Stimulated activated CD8-positive, alpha-beta memory T cell treated with anti-CD3 and anti-CD28 coated beads, Interleukin-7, amount 100 ng/mL, for 48 hours (primary cell): ENCODE measurements at regions not wholly inside any gene's neighbourhood (a gene's known extent, or its start where the extent isn't known, plus 50 kb on each side); places are given as distances from the start of the nearest gene placed in this dataset.
"Not testable (repeated sequence)": the region's sequence is repeated elsewhere in the genome, so short reads cannot be mapped to it uniquely, and the experiment has no call there.

Experiments
- DNase-seq, 2 donors: peaks; one replicate each; pipeline ENCODE4 v3.0.0-alpha.2; 2020; ENCODE audit warnings: low read depth in 1 of 2; ENCODE audit errors: extremely low read depth in 1 of 2

DNA sequence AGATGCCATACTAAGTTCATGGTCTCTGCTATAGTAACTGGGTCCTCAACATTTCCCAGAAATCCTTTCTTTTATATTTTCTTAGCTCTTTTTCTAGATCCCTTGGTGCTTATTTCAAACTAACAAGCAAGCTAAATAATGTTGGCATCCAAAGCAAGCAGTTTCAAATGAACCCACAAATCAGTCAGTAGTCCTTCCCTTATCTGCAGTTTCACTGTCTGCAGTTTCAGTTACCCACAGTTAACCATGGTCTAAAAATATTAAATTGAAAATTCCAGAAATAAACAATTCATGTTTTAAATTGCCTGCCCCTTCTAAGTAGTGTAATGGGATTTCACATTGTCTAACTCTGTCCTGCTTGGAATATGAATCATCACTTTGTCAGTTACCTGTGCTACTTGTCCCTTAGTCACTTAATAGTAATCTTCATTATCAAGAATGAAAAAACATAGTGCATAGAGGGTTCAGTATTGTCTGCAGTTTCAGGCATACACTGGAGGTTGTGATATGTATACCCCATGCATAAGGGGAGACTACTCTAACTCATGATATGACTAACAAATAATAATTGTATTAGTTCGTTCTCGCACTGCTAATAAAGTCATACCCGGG lies 633.7 kb downstream of the MECOM start:
- DNase-seq = no peak

DNA sequence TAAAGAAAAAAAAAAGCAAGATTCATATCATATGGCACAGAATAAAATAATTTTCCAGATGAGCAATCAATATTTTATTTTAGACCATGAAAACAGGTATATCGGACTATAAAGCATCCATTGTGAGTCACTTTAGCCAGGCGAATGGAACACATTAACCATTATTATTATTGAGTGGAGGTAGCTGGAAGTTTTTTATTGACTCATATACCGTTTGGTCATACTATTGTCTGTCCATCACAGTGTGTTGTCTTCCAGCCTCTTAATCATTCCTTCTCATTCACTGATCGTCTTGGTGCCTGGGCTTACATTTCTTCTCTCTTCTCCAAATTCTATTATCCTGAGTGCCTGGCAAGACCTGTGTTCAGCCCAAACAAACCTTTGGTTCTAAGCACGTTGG lies 634.8 kb downstream of the MECOM start:
- DNase-seq = no peak

DNA sequence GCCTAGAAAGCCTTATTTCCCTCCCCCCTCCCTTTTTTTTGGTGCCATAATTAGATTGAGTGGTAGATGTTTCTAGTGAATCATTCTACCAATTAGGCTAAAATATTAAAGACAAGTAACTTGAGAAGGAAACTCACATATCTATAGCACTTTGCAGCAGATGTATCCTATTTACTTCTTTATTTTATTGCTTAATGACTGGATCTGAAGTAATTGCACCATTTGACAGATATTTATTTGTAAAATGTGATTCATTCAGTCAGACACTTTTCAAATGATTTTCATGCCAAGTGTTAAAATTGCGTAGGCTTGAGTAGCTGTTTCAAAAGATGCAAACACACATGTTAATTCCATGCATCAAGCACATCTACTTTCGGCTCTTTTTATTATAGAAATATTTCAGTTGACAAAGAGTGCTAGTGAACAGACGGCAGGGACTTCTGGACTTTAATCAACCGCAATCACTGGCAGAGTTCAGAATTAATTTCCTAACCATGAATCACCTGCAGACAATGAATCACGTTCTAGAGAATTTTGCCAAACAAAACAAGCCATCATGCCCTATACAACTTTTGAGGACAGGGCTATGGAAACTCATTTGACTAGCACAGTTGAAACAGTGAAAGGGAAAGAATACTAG lies 636.8 kb downstream of the MECOM start:
- DNase-seq = no peak

DNA sequence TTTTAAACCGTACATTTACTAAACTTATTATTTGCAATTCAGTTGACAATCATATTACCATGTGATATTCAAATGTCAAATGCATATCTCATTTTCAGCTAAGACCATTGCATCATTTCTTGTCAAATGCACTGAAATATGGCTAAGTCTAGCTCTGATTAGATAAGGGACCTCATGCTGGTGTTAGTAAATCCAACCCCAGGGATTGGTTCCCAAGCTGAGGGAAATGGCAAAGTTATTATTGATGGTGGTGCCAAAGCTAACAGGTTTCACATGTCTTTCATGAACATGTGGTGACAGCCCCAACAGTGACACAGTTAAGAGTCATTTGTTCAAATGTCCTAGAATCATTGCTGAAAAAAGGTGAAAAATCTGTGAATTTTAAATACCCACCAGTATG lies 641.1 kb downstream of the MECOM start:
- no peak for DNase-seq

DNA sequence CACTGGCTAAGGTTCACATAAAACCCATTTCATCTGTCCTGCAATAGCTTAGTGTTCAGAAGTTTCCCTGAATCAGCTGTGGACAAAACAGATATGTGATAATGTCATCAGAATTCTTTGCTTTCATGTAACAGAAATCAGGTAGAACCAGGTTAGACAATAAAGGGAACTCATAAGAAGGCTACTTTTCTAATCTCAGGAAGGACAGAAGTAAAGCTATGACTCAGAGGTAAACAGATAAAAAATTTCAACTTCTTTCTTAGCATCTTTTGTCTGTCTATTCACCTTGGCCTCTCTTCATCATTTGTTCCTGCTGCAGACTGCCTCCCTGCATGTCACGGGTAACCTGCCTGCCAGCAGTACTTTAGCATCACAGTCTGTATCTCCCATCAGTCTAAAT lies 643.1 kb downstream of the MECOM start:
- no peak for DNase-seq

DNA sequence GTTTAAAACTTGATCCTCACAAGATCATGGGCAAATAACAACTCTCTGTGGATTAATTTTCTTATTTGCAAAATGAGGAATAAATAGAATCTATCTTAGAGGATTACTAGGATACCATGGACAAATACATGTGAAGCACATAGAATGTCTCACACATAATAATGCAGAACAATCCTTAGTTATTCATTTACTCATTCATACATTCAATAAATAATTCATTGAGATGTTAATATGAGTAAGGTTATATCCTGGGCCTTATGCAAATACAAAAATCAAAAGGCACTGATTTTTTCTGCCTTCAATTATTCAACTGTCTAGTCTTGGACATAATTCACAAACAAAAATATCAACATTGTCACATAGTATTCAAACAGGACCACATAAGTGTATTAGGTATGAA lies 654.1 kb downstream of the MECOM start:
- DNase-seq = no peak

DNA sequence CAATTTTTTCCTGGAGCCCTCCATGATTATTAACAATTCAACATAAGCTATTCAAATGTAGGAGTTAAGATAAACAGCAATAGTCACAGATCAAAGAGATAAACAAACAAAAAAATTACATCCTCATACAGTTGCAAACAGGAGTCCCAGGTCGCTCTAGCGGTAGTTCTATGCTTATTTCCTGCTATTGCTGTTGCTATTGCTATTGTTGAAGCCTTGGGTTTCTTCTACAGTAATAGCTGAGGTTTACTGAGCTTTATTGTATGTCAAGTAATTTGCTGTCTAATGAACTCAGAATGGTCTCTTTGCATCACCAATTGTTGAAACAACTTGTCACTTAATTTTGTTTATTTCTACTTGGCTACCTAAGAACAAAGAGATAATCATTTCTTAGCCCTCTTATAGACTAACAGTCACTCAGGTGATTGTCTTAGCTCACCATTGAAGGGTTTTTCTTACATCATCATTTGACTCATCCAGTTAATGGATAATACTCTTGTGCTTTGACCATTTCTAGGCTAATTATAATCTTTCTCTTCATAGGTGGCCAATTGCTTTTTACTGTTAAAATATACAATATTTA lies 654.6 kb downstream of the MECOM start:
- no peak for DNase-seq

DNA sequence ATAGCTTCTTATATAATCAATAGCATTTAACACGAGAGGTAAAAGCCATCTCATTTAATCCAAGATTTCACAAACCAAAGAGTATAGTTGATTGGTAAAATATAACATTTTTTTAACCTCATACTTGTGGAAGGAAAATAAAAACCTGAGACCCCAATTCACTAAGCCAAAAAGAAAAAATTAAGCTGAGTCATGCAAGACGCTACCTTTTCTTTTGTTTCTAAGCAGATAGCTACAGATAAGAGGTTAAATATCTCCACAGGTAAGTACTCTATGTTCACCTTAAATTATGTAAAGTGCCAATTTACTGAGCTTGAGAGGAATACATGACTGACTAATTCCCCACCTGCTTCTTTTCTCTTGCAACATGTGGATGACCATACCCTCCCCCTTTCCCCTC lies 656.4 kb downstream of the MECOM start:
- DNase-seq = no peak

DNA sequence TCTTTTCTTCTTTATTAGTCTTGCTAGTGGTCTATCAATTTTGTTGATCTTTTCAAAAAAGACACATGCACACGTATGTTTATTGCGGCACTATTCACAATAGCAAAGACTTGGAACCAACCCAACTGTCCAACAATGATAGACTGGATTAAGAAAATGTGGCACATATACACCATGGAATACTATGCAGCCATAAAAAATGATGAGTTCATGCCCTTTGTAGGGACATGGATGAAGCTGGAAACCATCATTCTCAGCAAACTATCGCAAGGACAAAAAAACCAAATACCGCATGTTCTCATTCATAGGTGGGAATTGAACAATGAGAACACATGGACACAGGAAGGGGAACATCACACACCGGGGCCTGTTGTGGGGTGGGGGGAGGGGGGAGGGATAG lies 657.1 kb downstream of the MECOM start:
- DNase-seq = not testable (repeated sequence)

DNA sequence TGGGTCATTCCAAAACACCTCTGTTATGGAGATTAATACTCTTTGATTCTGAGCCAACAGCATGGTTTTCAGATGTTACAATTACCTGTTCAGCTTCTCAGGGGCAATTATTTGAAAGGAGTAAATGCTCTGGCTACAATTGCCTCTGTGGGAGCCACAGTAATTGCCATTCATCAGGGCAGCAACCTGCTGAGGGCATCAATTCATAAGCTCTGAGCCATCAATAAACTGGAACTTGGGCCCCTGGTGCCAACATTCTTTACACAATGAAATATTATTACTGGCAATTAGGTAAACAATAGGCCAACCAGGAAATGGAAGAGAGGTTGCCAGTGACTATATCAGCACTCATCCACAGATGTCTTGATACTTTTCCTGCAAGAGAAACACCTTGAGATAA lies 660.8 kb downstream of the MECOM start:
- DNase-seq = no peak

DNA sequence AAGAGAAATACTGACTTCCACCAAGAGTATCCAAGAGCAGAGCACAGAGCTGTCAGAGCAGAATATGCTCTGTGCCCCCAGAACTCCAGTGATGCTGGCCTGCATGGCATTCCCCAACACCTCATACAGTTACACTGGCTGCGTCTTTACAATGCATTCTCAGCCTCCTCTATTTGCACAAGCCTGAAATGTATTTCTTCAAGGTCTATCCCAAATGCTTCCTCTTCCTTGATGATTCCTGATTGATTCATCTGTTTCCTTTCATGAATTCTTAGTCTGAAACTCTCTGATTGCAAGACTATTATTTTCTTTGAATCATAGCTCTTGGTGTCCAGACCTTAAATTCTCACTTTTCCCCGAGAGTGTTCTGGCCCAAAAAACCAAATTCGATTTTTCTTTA lies 664.7 kb downstream of the MECOM start:
- DNase-seq = no peak

DNA sequence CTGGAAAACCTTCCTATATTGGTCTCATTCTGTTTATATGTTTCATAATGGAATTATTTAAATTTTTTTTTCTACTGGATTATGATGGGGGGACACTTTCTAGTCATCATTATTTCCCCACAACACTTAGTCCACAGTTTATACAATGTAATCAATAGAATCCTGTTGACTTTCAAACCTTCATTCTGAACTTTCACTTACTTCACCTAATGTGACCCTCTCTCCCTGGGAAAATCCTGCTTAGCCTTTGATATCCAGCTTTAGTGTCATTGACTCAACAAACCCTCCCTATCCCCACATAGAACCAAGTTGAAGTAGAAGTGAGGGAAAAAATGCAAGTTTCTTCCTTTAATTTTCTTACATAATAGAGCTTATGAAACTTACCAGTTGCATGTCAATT lies 666.0 kb downstream of the MECOM start:
- no peak for DNase-seq

DNA sequence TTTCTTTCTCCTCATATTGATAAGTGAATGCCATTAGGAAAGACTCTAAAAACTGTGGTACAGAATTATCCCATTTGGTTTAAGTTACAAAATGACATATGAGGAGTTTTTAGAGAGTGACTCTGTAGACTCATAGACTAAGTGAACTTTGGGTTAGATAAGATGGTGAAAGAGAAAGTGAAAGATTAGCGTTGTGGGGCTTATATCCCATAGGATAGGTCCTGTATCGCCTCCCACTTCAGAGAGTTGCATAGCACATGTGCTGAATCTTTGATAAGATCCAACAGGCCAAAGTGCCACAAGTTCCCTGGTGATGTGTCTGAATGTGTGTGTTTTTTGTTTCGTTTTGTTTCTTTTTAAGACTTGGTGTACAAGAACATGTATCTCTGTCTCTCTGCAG lies 666.9 kb downstream of the MECOM start:
- DNase-seq = no peak

DNA sequence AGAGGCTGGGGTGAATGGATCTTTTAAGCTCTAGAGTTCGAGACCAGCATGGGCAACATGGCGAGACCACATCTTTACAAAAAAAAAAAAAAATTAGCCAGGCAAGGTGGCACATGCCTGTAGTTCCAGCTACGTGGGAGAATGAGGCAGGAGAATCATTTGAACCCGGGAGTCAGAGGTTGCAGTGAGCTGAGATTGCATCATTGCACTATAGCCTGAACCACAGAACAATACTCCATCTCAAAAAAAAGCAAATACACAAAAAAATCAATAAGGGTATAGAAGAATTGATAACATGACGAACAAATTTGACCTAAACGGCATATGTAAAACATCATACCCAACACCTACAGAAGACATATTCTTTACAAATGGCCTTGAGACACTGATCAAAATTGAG lies 668.4 kb downstream of the MECOM start:
- no peak for DNase-seq

DNA sequence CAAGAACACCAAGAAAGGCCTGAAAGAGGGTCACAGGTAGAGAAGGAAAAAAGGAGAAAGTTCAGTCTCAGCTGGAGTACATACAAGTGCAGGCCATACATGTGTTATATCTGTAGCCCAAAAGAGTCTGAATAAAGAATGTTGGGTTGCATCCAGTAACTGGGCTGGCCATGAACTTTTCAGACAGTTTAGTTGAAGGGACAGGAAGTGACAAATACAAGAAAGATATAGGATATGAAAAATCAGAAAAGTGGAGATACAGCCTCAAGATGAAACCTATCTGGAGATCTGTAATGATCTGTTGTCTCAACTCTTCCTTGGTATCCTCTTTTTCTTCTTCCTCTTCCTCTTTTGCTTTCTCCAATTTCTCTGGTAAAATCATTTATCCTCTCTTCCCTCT lies 671.7 kb downstream of the MECOM start:
- no peak for DNase-seq

DNA sequence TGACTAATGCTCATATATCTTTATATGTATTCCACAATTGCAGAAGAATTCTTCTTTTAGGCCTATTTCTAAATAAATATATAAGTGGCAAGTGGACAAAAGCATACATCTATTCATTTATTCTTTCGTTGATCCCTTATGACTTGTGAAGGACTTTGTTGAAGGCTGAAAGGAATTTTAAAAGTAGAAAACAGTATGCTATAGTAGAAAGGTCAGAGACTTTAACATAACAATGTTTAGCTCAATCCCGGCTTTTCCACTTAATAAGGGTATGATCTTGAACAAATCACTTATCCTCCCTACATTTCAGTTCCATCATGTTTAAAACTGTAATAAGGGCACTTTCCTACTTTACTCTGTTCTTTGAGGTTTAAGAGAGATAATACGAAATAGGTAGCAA lies 672.9 kb downstream of the MECOM start:
- no peak for DNase-seq

DNA sequence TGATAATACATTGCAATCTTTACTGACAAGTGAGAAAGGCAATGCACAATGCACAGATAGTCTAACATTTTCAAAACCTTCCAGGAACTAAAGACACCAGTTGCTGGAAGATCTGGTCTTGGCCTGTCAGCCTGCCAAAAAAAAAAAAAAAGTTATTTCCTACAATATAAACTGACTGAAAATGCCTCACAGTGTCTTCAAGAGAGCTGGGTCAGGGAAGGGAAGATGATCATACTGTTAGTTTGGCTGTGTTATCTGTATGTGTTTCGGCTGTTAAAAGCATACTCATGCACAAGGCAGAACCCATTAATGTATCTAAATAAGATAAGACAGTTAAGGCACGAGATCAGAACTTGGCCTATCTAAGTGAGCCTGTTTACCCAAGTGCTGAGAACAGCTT lies 673.4 kb downstream of the MECOM start:
- DNase-seq = no peak

DNA sequence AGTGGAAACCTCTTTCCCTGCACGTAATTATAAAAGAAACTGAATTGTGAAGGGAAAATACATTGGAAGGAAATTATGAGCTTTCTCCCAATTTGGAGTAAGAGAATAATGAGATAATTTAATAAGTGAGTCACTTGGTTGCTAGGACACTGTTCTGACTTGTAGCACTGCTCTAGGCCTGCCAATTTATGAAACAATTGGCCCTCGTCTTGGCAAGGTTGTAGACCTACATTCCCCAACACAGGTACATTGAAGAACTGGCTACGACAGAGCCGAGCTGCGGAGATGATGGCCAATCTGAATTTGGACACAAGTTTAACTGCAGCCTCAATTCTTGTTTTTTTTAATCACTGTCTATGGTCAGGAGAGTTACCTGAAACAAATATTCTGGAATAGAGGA lies 674.1 kb downstream of the MECOM start:
- no peak for DNase-seq

DNA sequence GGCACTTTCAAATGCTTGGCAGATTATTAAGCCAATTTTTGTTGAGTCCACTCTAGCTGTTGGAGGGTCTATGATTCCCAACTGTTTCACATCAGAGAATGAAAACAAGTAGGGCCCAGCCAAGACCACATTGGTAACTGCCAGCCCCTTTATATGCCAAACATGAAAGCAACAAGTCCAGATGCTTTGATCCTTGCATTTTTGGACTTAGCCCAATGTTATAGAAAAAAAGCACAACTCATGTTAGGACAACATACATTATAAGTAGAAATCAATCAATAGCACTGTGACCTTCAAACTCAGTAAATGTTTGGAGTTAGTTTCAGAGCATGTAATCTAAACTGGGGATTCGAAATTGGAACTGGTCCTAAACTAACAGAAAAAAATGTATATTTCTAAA lies 674.7 kb downstream of the MECOM start:
- no peak for DNase-seq

DNA sequence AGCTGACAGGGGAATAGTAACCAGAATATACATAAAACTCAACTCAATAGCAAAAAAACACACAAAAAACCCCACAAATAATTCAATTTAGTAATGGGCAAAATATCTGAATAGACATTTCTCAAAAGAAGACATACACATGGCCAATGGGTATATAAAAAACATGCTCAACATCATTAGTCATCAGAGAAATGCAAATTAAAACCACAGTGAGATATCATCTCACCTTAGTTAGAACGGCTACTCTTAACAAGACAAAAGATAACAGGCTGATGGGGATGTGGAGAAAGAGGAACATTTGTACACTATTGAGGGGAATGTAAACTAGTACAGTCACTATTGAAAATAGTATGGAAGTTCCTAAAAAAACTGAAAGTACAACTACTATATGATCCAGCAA lies 678.6 kb downstream of the MECOM start:
- no peak for DNase-seq

DNA sequence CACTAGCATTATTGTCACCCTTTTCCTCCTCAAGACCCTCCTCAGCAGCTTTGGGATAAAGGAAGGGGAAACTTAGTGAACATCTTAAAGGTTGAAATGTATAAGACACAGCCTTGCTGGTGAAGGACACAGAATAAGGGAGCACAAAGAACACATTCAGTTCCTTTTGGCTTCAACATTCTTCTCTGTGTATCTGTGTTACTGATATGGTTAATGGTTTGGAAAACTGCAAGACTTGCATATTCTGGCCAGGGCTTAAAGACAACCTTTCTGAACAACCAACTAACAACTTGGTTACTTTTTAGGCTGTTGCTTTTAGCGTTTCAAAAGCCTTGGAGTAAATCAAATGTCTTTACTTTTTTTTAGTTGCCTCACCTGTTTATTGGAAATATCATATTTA lies 680.5 kb downstream of the MECOM start:
- DNase-seq = no peak

DNA sequence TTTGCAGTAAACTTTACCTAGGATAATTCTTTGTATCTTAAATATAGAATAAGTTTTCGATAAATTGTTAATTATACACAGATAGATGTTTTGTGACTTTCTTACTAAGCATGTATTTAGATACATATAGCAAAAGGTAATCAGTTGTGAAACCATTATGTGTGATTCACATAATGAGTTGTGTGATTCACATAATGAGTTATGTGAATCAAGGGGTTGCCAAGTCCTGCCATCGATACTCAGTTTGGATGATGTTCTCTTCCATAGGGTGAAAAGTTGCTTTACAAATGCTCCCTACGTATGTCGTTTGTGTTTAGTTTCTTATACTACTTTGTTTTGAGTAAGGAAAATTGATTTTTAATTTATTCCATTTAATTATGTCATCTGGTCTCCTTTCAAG lies 682.1 kb downstream of the MECOM start:
- no peak for DNase-seq
